ENCODE measurements at regions not wholly inside any gene's neighbourhood (a gene's known extent, or its start where the extent isn't known, plus 50 kb on each side); places are given as distances from the start of the nearest gene placed in this dataset.

GRCh38 chr3:11901286-11901875, 54.7 kb upstream of the TAMM41 start:
- Histone ChIP-seq H3K27ac (no peak overlapping the region), H3K9me3 (no peaks in the 10 kb centered on the region), H3K4me3 (no peak overlapping the region), H3K36me3 (no peaks in the 10 kb centered on the region), H3K4me1 (no peaks in the 10 kb centered on the region), H3K27me3 (peaks cover 0 to 6% (median 0%) of the 10 kb centered on the region in 9 donors)
- DNase-seq = no peak
- TF ChIP-seq CTCF (IDR thresholded peaks at IDR 0.05) (no peak), POLR2A (IDR thresholded peaks at IDR 0.05) (no peak)
- intact Hi-C loops (cut with DNase I) = no loop called here
- ATAC-seq = no peak
- 79 to 89% (median 86%) methylated on average over 7 of the region's 7 CpGs for WGBS, 4 donors

GRCh38 chr3:11903047-11903446, 56.4 kb upstream of the TAMM41 start:
- Histone ChIP-seq H3K36me3 (no peaks in the 10 kb centered on the region), H3K27ac (no peak overlapping the region), H3K27me3 (peaks cover 0 to 6% (median 0%) of the 10 kb centered on the region in 9 donors), H3K9me3 (no peaks in the 10 kb centered on the region), H3K4me1 (no peaks in the 10 kb centered on the region), H3K4me3 (no peak overlapping the region)
- DNase-seq (no peak), ATAC-seq (no peak)
- intact Hi-C loops (cut with DNase I) = no loop called here
- 64 to 78% (median 71%) methylated on average over 12 of the region's 12 CpGs for WGBS, 4 donors
- no peak for TF ChIP-seq CTCF (IDR thresholded peaks at IDR 0.05)
- no peak for TF ChIP-seq POLR2A (IDR thresholded peaks at IDR 0.05)

DNA sequence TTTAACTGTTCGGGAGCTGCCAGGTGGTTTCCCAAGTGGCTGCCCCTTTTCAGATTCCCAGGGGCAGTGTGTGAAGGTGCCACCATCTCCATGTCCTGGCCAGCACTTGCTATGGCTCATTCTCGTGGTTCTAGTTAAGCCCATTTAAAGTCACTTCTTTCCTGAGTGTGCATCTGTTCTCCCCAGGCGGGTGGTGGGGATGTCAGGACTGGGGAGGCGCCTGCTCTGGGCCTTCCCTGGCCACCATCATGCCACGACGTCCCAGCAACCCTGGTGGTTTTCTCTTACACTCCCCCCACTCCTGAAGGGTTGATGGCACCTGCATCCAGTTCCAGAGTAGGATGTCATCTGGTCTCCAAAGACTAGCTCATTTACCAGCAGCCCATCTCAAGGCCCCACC, 56.8 kb upstream of the TAMM41 start:
- DNase-seq = no peak
- Histone ChIP-seq H3K4me1 (no peaks in the 10 kb centered on the region), H3K27me3 (peaks cover 0 to 6% (median 0%) of the 10 kb centered on the region in 9 donors), H3K9me3 (no peaks in the 10 kb centered on the region), H3K27ac (no peak overlapping the region), H3K4me3 (no peak overlapping the region), H3K36me3 (no peaks in the 10 kb centered on the region)
- intact Hi-C loops (cut with DNase I) = no loop called here
- no peak for ATAC-seq
- TF ChIP-seq POLR2A (IDR thresholded peaks at IDR 0.05) (no peak), CTCF (IDR thresholded peaks at IDR 0.05) (no peak)
- WGBS, 4 donors = 68 to 83% (median 75%) methylated on average over 6 of the region's 6 CpGs

- Histone ChIP-seq H3K9me3 (no peaks in the 10 kb centered on the region), H3K36me3 (no peaks in the 10 kb centered on the region), H3K4me3 (no peak overlapping the region), H3K27ac (no peak overlapping the region), H3K4me1 (no peaks in the 10 kb centered on the region), H3K27me3 (peaks cover 0 to 6% (median 0%) of the 10 kb centered on the region in 9 donors)
- ATAC-seq = no peak
- TF ChIP-seq POLR2A (IDR thresholded peaks at IDR 0.05) (no peak), CTCF (IDR thresholded peaks at IDR 0.05) (no peak)
- DNase-seq = no peak
- WGBS, 4 donors = 53 to 62% (median 54%) methylated on average over 4 of the region's 4 CpGs
- intact Hi-C loops (cut with DNase I) = no loop called here
Observed at GRCh38 chr3:11904157-11904556, 57.5 kb upstream of the TAMM41 start.
